ENCODE measurements at regions not wholly inside any gene's neighbourhood (a gene's known extent, or its start where the extent isn't known, plus 50 kb on each side); places are given as distances from the start of the nearest gene placed in this dataset.

- no peaks in the 10 kb centered on the region for H3K79me2 ChIP-seq (ENCODE audit: control insufficient read depth, insufficient read depth, low read length)
- H3K4me3 ChIP-seq = no peak overlapping the region
- in situ Hi-C loops (cut with MboI) = no loop called here
- POLR2A ChIA-PET = no interaction called here
- no peak overlapping the region for H3K9ac ChIP-seq (ENCODE audit: control insufficient read depth, insufficient read depth, low read length)
- no peak for FAIRE-seq
- no peak overlapping the region for H3K27ac ChIP-seq (ENCODE audit: control insufficient read depth, insufficient read depth)
- H3K27me3 ChIP-seq (replicated peaks in 1 of 2; ENCODE audit: control insufficient read depth in 2 of 2, insufficient read depth in 2 of 2, low read length in 1 of 2) = no peaks in the 10 kb centered on the region
- TF ChIP-seq USF1 (IDR thresholded peaks at IDR 0.05; ENCODE audit: borderline replicate concordance, extremely low read length, insufficient read depth, low read depth, low read length) (no peak), BRCA1 (IDR thresholded peaks at IDR 0.05; ENCODE audit: low read depth, low read length) (no peak), CBX3 (IDR thresholded peaks at IDR 0.05; ENCODE audit: borderline replicate concordance, low read depth) (no peak), ZNF24 (IDR thresholded peaks at IDR 0.05) (no peak), CEBPB (IDR thresholded peaks at IDR 0.05; ENCODE audit: borderline replicate concordance in 1 of 2, low read depth in 2 of 2, low read length in 2 of 2) (no peak), USF2 (IDR thresholded peaks at IDR 0.05; ENCODE audit: borderline replicate concordance, low read depth, low read length) (no peak)
- H3K4me1 ChIP-seq (ENCODE audit: control insufficient read depth, insufficient read depth, low read length) = no peaks in the 10 kb centered on the region
- SMC1A ChIA-PET (ENCODE audit: uncharacterized antibody, unreplicated experiment) = interaction anchor here (0.5 to 1.3 kb wide), 2 partner anchors 14 to 112 kb away, joined by 3 to 4 read pairs; no protein-coding TSS in a partner anchor
- no peak for DNase-seq (ENCODE audit: low read depth, low spot score)
- no TSS peak for BruUV-seq (replicated peaks)
- H3K4me2 ChIP-seq (ENCODE audit: control insufficient read depth, insufficient read depth) = no peak overlapping the region
- ATAC-seq = 0 out of 3 replicates have a peak, but pooled peaks have one; percentile 22
- H4K20me1 ChIP-seq (ENCODE audit: control insufficient read depth, insufficient read depth) = no peaks in the 10 kb centered on the region
- no peak overlapping the region for H2AFZ ChIP-seq (ENCODE audit: control insufficient read depth, low read depth, low read length)
- 50% methylated on average over 4 of the region's 4 CpGs for WGBS (ENCODE audit: insufficient coverage, insufficient replicate concordance, low lambda C conversion rate, missing lambda C conversion rate)
- RAD21 ChIA-PET (ENCODE audit: unreplicated experiment) = no interaction called here
- H3K9me3 ChIP-seq (replicated peaks; ENCODE audit: control insufficient read depth, insufficient read depth, low read length) = no peaks in the 10 kb centered on the region
- CTCF ChIA-PET = no interaction called here
- no peaks in the 10 kb centered on the region for H3K36me3 ChIP-seq (ENCODE audit: control insufficient read depth in 2 of 2, insufficient read depth in 2 of 2, low read length in 1 of 2)
- intact Hi-C loops (cut with micrococcal nuclease; ENCODE audit: unreplicated experiment) = no loop called here
Measured at GRCh38 chr4:177769155-177769554, 326.9 kb upstream of the AGA start.

All from GM12878 (cell line).